Esophagus muscularis mucosa (tissue), 4 donors: ENCODE measurements at regions not wholly inside any gene's neighbourhood (a gene's known extent, or its start where the extent isn't known, plus 50 kb on each side); places are given as distances from the start of the nearest gene placed in this dataset.

Source experiments
- EP300 ChIP-seq: sonication (generic); formaldehyde crosslinking; IDR thresholded peaks from one replicate; pipeline ENCODE4 v1.6.1; 2017; ENCODE audit warnings: antibody characterized with exemption
- POLR2A ChIP-seq: fragments of 450-650 bp; IDR thresholded peaks from one replicate; pipeline ENCODE4 v1.6.1; 2017; ENCODE audit warnings: antibody characterized with exemption, moderate library complexity, mild to moderate bottlenecking, low read depth
- POLR2AphosphoS5 ChIP-seq, 2 donors: sonication (generic); formaldehyde crosslinking; IDR thresholded peaks; one replicate each; pipeline ENCODE4 v1.6.1; 2017; ENCODE audit warnings: antibody characterized with exemption in 2 of 2
- TF ChIP-seq, protein P1 (sequence below), 3 experiments: fragments of 200-600 bp in 2 of 3; fragments of 450-650 bp in 1 of 3; sonication (generic) in 2 of 3; IDR thresholded peaks; one replicate each; pipeline ENCODE4 v1.5.1; 2017 to 2019; ENCODE audit warnings: antibody characterized with exemption in 3 of 3, mild to moderate bottlenecking in 2 of 3, moderate library complexity in 1 of 3

DNA sequence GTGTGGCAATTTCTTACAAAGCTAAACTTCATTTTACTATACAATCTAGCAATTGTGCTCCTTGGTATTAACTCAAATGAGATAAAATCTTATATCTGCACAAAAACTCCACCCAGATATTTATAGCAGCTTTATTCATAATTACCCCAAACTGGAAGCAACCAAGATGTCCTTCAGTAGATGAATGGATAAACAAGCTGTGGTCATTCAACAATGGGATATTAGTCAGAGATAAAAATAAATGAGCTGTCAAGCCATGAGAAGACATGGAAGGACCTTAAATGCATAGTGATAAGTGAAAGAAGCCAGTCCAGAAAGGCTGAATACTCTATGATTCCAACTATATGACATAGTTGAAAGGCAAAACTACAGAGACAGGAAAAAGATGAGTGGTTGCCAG is 98.9 kb upstream of the BMP2 start:
- TF ChIP-seq, protein P1, sequence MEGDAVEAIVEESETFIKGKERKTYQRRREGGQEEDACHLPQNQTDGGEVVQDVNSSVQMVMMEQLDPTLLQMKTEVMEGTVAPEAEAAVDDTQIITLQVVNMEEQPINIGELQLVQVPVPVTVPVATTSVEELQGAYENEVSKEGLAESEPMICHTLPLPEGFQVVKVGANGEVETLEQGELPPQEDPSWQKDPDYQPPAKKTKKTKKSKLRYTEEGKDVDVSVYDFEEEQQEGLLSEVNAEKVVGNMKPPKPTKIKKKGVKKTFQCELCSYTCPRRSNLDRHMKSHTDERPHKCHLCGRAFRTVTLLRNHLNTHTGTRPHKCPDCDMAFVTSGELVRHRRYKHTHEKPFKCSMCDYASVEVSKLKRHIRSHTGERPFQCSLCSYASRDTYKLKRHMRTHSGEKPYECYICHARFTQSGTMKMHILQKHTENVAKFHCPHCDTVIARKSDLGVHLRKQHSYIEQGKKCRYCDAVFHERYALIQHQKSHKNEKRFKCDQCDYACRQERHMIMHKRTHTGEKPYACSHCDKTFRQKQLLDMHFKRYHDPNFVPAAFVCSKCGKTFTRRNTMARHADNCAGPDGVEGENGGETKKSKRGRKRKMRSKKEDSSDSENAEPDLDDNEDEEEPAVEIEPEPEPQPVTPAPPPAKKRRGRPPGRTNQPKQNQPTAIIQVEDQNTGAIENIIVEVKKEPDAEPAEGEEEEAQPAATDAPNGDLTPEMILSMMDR (IDR thresholded peaks at IDR 0.05) = no peak
- TF ChIP-seq EP300 = no peak
- no peak for TF ChIP-seq POLR2A
- no peak for TF ChIP-seq POLR2AphosphoS5 (IDR thresholded peaks at IDR 0.05)
